HCT116 (cell line): ENCODE measurements at regions not wholly inside any gene's neighbourhood (a gene's known extent, or its start where the extent isn't known, plus 50 kb on each side); places are given as distances from the start of the nearest gene placed in this dataset.

Source experiments
- ATAC-seq: fragments of 200-7000 bp; cut with Tn5 transposase; 2 replicates; pipeline ENCODE4 v1.9.1; 2020; ENCODE audit warnings: mild to moderate bottlenecking, moderate library complexity
- BruUV-seq: library from RNA; stranded (reverse); fragments of 400-500 nt; replicated peaks from 2 replicates; lab custom pipeline; 2021; lab: Mats Ljungman, UMichigan
- CTCF ChIA-PET: fragments of 300-600 bp; sonication (Branson Sonifier 250); formaldehyde crosslinking; loops from one replicate; lab custom pipeline; 2021; ENCODE audit warnings: antibody characterized with exemption; lab: Charles Lee
- POLR2A ChIA-PET: fragments of 300-600, 350-600 bp; sonication (Branson Sonifier 250); formaldehyde crosslinking; loops from one replicate; lab custom pipeline; 2021; ENCODE audit warnings: antibody characterized with exemption; lab: Charles Lee
- RAD21 ChIA-PET, 2 experiments: fragments of 300-600 bp; sonication (Branson Sonifier 250); formaldehyde crosslinking; loops; one replicate each; lab custom pipeline; 2023; ENCODE audit warnings: low total read pairs in 2 of 2; ENCODE audit not compliant: uncharacterized antibody in 2 of 2, unreplicated experiment in 2 of 2, low non-redundant PET in 1 of 2; lab: Charles Lee
- DNase-seq: peaks from one replicate; pipeline ENCODE4 v3.0.0-alpha.2; 2010; ENCODE audit warnings: low read depth, low spot score
- H2AFZ ChIP-seq: fragments of 200-600 bp; shearing (Covaris generic), sonication (generic); 2 replicates; pipeline ENCODE4 v1.6.1; 2017; ENCODE audit warnings: low read depth, mixed run types, mixed read lengths, antibody characterized with exemption, low read length; ENCODE audit not compliant: poor library complexity, severe bottlenecking
- H3K27ac ChIP-seq: 2 replicates; pipeline ENCODE4 v1.5.1; 2012; ENCODE audit warnings: low read depth, low read length
- H3K27me3 ChIP-seq: fragments of 200-600 bp; sonication (generic); 2 replicates; pipeline ENCODE4 v1.6.1; 2016; ENCODE audit warnings: mixed run types, low read length, mixed read lengths; ENCODE audit not compliant: insufficient read depth
- H3K36me3 ChIP-seq, 2 experiments: fragments of 200-500 bp in 1 of 2; fragments of 200-600 bp in 1 of 2; sonication (Bioruptor generic) in 1 of 2; sonication (generic) in 1 of 2; 2 replicates each; pipeline versions ENCODE4 v1.5.1 to v1.6.1; 2014 to 2016; ENCODE audit warnings: low read length in 2 of 2, inconsistent platforms in 1 of 2, mixed read lengths in 1 of 2, mixed run types in 1 of 2; ENCODE audit not compliant: insufficient read depth in 2 of 2, control insufficient read depth in 1 of 2
- H3K4me1 ChIP-seq, 2 experiments: fragments of 200-600 bp in 1 of 2; sonication (generic) in 1 of 2; 2 replicates each; pipeline versions ENCODE4 v1.5.1 to v1.6.1; 2012 to 2017; ENCODE audit warnings: low read length in 2 of 2, inconsistent platforms in 1 of 2, mild to moderate bottlenecking in 1 of 2, mixed read lengths in 1 of 2, mixed run types in 1 of 2, moderate library complexity in 1 of 2; ENCODE audit not compliant: insufficient read depth in 2 of 2, control insufficient read depth in 1 of 2
- H3K4me2 ChIP-seq: fragments of 200-600 bp; sonication (generic); 2 replicates; pipeline ENCODE4 v1.6.1; 2017; ENCODE audit warnings: mixed run types, low read length, mixed read lengths
- H3K4me3 ChIP-seq, 2 experiments: fragments of 200-600 bp in 1 of 2; sonication (generic) in 1 of 2; replicated peaks in 1 of 2; 2 replicates each; pipeline ENCODE4 v1.5.1; 2011 to 2016; ENCODE audit warnings: low read length in 2 of 2, control low read depth in 1 of 2, low read depth in 1 of 2, mild to moderate bottlenecking in 1 of 2, mixed read lengths in 1 of 2, mixed run types in 1 of 2
- H3K79me2 ChIP-seq: fragments of 200-600 bp; sonication (generic); 2 replicates; pipeline ENCODE4 v1.6.1; 2017; ENCODE audit warnings: mild to moderate bottlenecking, mixed run types, low read length, moderate library complexity, mixed read lengths; ENCODE audit not compliant: insufficient read depth
- H3K9ac ChIP-seq: fragments of 200-600 bp; sonication (generic); 2 replicates; pipeline ENCODE4 v1.6.1; 2016; ENCODE audit warnings: low read length, mixed read lengths
- H3K9me2 ChIP-seq: fragments of 200-600 bp; sonication (generic), shearing (Covaris generic); 2 replicates; pipeline ENCODE4 v1.6.1; 2017; ENCODE audit warnings: mixed run types, mild to moderate bottlenecking, moderate library complexity; ENCODE audit not compliant: insufficient read depth
- H3K9me3 ChIP-seq, 2 experiments: fragments of 200-500 bp in 1 of 2; fragments of 200-600 bp in 1 of 2; sonication (Bioruptor generic) in 1 of 2; sonication (generic) in 1 of 2; 2 replicates each; pipeline ENCODE4 v1.6.1; 2014 to 2017; ENCODE audit warnings: low read length in 2 of 2, mixed read lengths in 2 of 2, inconsistent platforms in 1 of 2, low read depth in 1 of 2, mild to moderate bottlenecking in 1 of 2, mixed run types in 1 of 2, moderate library complexity in 1 of 2; ENCODE audit not compliant: control insufficient read depth in 1 of 2, insufficient read depth in 1 of 2
- H4K20me1 ChIP-seq: fragments of 200-600 bp; sonication (generic), shearing (Covaris generic); 2 replicates; pipeline ENCODE4 v1.6.1; 2017; ENCODE audit warnings: mixed run types, mild to moderate bottlenecking, moderate library complexity; ENCODE audit not compliant: insufficient read depth
- CBX3 ChIP-seq: IDR thresholded peaks from 2 replicates; pipeline ENCODE4 v1.6.1; 2012; ENCODE audit warnings: low read depth
- CEBPB ChIP-seq: IDR thresholded peaks from 2 replicates; pipeline ENCODE4 v1.6.1; 2012; ENCODE audit warnings: low read depth
- ELF1 ChIP-seq: IDR thresholded peaks from 2 replicates; pipeline ENCODE4 v1.6.1; 2012; ENCODE audit warnings: low read depth, borderline replicate concordance
- EZH2 ChIP-seq: fragments of 200-600 bp; sonication (generic); IDR thresholded peaks from 2 replicates; pipeline ENCODE4 v1.6.1; 2017; ENCODE audit warnings: antibody characterized with exemption, mixed run types
- EZH2phosphoT487 ChIP-seq: fragments of 200-600 bp; IDR thresholded peaks from 2 replicates; pipeline ENCODE4 v1.6.1; 2018; ENCODE audit warnings: antibody characterized with exemption, borderline replicate concordance
- MAX ChIP-seq: IDR thresholded peaks from 2 replicates; pipeline ENCODE4 v1.6.1; 2012
- POLR2A ChIP-seq: IDR thresholded peaks from 2 replicates; pipeline ENCODE4 v1.7.0; 2011; ENCODE audit warnings: borderline replicate concordance; ENCODE audit not compliant: insufficient read depth, insufficient read length; ENCODE audit errors: extremely low read depth
- POLR2AphosphoS5 ChIP-seq: IDR thresholded peaks from 2 replicates; pipeline ENCODE4 v1.6.1; 2011; ENCODE audit warnings: mild to moderate bottlenecking, low read depth, low read length, moderate library complexity
- SIN3A ChIP-seq: IDR thresholded peaks from 2 replicates; pipeline ENCODE4 v1.6.1; 2012; ENCODE audit warnings: low read depth
- SP1 ChIP-seq: IDR thresholded peaks from 2 replicates; pipeline ENCODE4 v1.6.1; 2012; ENCODE audit warnings: low read depth
- SRF ChIP-seq: IDR thresholded peaks from 2 replicates; pipeline ENCODE4 v1.6.1; 2012; ENCODE audit warnings: low read depth
- TCF7L2 ChIP-seq: IDR thresholded peaks from 2 replicates; pipeline ENCODE4 v1.7.0; 2011; ENCODE audit warnings: borderline replicate concordance, inconsistent platforms; ENCODE audit not compliant: insufficient read depth, insufficient read length; ENCODE audit errors: extremely low read depth
- YY1 ChIP-seq: IDR thresholded peaks from 2 replicates; pipeline ENCODE4 v1.6.1; 2011; ENCODE audit warnings: low read length, low read depth, moderate library complexity, mild to moderate bottlenecking; ENCODE audit not compliant: insufficient replicate concordance; ENCODE audit errors: extremely low read depth
- ZBTB33 ChIP-seq: IDR thresholded peaks from 2 replicates; pipeline ENCODE4 v1.6.1; 2011; ENCODE audit warnings: mild to moderate bottlenecking, low read length, moderate library complexity; ENCODE audit not compliant: insufficient replicate concordance; ENCODE audit errors: extremely low read depth
- ZNF274 ChIP-seq: fragments of 200-500 bp; sonication (Bioruptor generic); IDR thresholded peaks from 2 replicates; pipeline ENCODE4 v1.6.1; 2014; ENCODE audit warnings: mild to moderate bottlenecking, low read depth, low read length, inconsistent platforms
- intact Hi-C: fragments of 100-400 bp; cut with micrococcal nuclease; formaldehyde crosslinking; loops from 2 replicates; pipeline ENCODE4 v1.10.0; 2022

GRCh38 chr16:80468029-80468428 is 72.8 kb upstream of the DYNLRB2 start:
- Histone ChIP-seq H4K20me1 (no peaks in the 10 kb centered on the region), H2AFZ (no peak overlapping the region), H3K9me2 (no peaks in the 10 kb centered on the region), H3K4me3 (no peak overlapping the region), H3K9me3 (peaks cover 6 to 10% of the 10 kb centered on the region in 2 experiments; a peak in 2 of 4 replicates), H3K4me2 (no peak overlapping the region), H3K36me3 (no peaks in the 10 kb centered on the region), H3K79me2 (no peaks in the 10 kb centered on the region), H3K4me1 (no peaks in the 10 kb centered on the region), H3K27me3 (no peaks in the 10 kb centered on the region), H3K27ac (no peak overlapping the region), H3K9ac (no peak overlapping the region)
- ChIA-PET CTCF (no interaction called here), POLR2A (no interaction called here), RAD21 (no interaction called here)
- no peak for TF ChIP-seq TCF7L2
- TF ChIP-seq POLR2A: no peak
- no peak for TF ChIP-seq SIN3A
- TF ChIP-seq EZH2phosphoT487: no peak
- no peak for TF ChIP-seq CEBPB
- no peak for TF ChIP-seq MAX
- TF ChIP-seq POLR2AphosphoS5: no peak
- no peak for TF ChIP-seq ZBTB33
- no peak for TF ChIP-seq SRF
- no peak for TF ChIP-seq ZNF274
- TF ChIP-seq SP1: no peak
- no peak for TF ChIP-seq EZH2
- TF ChIP-seq ELF1: no peak
- no peak for TF ChIP-seq CBX3
- no peak for TF ChIP-seq YY1
- intact Hi-C loops: loop anchor here (10.0 kb wide), 1 partner anchor 1543 kb away; no protein-coding TSS in a partner anchor
- ATAC-seq: no peak
- DNase-seq: no peak
- BruUV-seq: no TSS peak
